Ovary (tissue), 7 donors: ENCODE measurements at regions not wholly inside any gene's neighbourhood (a gene's known extent, or its start where the extent isn't known, plus 50 kb on each side); places are given as distances from the start of the nearest gene placed in this dataset. TPM values are rescaled to one million over a fixed set of nuclear protein-coding genes. Genes with fewer than 3 reads are reported as not detected.

Source experiments
- DNase-seq, 5 donors: peaks; one replicate each; pipeline ENCODE4 v3.0.0-alpha.2; 2019 to 2020
- H3K27ac ChIP-seq, 2 donors: fragments of 200-600 bp; one replicate each; pipeline versions ENCODE4 v1.5.1 to v1.8.0; 2019 to 2022
- H3K27me3 ChIP-seq: fragments of 200-600 bp; one replicate; pipeline ENCODE4 v1.8.0; 2022
- H3K36me3 ChIP-seq: fragments of 200-600 bp; sonication (generic); one replicate; pipeline ENCODE4 v1.5.1; 2019
- H3K4me1 ChIP-seq: one replicate; pipeline ENCODE4 v1.8.1; 2013; ENCODE audit warnings: mild to moderate bottlenecking, moderate library complexity; ENCODE audit not compliant: insufficient read depth
- H3K4me3 ChIP-seq: fragments of 200-600 bp; sonication (generic); one replicate; pipeline ENCODE4 v1.5.1; 2017
- H3K9me3 ChIP-seq, 2 donors: fragments of 200-600 bp in 1 of 2; sonication (generic) in 1 of 2; one replicate each; pipeline versions ENCODE4 v1.5.1 to v1.8.1; 2013 to 2019; ENCODE audit warnings: mild to moderate bottlenecking in 1 of 2, moderate library complexity in 1 of 2
- EP300 ChIP-seq: sonication (generic); formaldehyde crosslinking; IDR thresholded peaks from one replicate; pipeline ENCODE4 v1.6.1; 2017; ENCODE audit warnings: antibody characterized with exemption
- POLR2A ChIP-seq: fragments of 450-650 bp; IDR thresholded peaks from one replicate; pipeline ENCODE4 v1.6.1; 2017; ENCODE audit warnings: antibody characterized with exemption, mild to moderate bottlenecking, moderate library complexity
- WGBS, 3 donors: extraction: QIAGEN DNeasy Blood & Tissue Kit in 1 of 3; methylation state at CpG; one replicate each; pipeline versions ENCODE4 v1.1.5 to v1.1.7; 2013 to 2017; 5-methylcytosine and 5-hydroxymethylcytosine counted together
- intact Hi-C, 4 donors: fragments of 100-400 bp; cut with DNase I; formaldehyde crosslinking; loops; one replicate each; pipeline versions ENCODE4 v1.11.0 to v1.15.1; 2022 to 2023
- small RNA-seq: library from RNA; depleted of rRNA; stranded (forward); fragments of <200 nt; gene quantifications from one replicate; pipeline ENCODE3, GENCODE V24; 2016
- TF ChIP-seq, protein P1 (sequence below), 3 donors: fragments of 450-650 bp in 2 of 3; fragments of 200-600 bp in 1 of 3; IDR thresholded peaks; one replicate each; pipeline versions ENCODE4 v1.5.1 to v1.8.0; 2016 to 2022; ENCODE audit warnings: antibody characterized with exemption in 3 of 3, mild to moderate bottlenecking in 1 of 3
- donor health status: DM: no; HTN: no; CAD: no; lungs with moderate emphysema.
- donor health status: DM: no; HTN: no; CAD: no.
- donor health status: Bipolar disorder and iron deficiency.
- donor health status: DM: no; HTN: no; CAD: no.
- donor health status: DM: yes; HTN: yes; CAD: no.

- H3K27ac ChIP-seq: no peak overlapping the region
- 56 to 75% (median 69%) methylated on average over 5 of the region's 5 CpGs for WGBS, 3 donors
- intact Hi-C loops: no loop called here
- no peak overlapping the region for H3K4me3 ChIP-seq
- H3K9me3 ChIP-seq: no peaks in the 10 kb centered on the region
- no peaks in the 10 kb centered on the region for H3K27me3 ChIP-seq
- no peaks in the 10 kb centered on the region for H3K4me1 ChIP-seq
- DNase-seq: no peak
- TF ChIP-seq, protein P1, sequence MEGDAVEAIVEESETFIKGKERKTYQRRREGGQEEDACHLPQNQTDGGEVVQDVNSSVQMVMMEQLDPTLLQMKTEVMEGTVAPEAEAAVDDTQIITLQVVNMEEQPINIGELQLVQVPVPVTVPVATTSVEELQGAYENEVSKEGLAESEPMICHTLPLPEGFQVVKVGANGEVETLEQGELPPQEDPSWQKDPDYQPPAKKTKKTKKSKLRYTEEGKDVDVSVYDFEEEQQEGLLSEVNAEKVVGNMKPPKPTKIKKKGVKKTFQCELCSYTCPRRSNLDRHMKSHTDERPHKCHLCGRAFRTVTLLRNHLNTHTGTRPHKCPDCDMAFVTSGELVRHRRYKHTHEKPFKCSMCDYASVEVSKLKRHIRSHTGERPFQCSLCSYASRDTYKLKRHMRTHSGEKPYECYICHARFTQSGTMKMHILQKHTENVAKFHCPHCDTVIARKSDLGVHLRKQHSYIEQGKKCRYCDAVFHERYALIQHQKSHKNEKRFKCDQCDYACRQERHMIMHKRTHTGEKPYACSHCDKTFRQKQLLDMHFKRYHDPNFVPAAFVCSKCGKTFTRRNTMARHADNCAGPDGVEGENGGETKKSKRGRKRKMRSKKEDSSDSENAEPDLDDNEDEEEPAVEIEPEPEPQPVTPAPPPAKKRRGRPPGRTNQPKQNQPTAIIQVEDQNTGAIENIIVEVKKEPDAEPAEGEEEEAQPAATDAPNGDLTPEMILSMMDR (IDR thresholded peaks at IDR 0.05): no peak
- TF ChIP-seq POLR2A: no peak
- no peak for TF ChIP-seq EP300
- H3K36me3 ChIP-seq: no peaks in the 10 kb centered on the region
These were observed 51.4 kb upstream of the DAB2 start for GRCh38 chr5:39475881-39476842.

DNA sequence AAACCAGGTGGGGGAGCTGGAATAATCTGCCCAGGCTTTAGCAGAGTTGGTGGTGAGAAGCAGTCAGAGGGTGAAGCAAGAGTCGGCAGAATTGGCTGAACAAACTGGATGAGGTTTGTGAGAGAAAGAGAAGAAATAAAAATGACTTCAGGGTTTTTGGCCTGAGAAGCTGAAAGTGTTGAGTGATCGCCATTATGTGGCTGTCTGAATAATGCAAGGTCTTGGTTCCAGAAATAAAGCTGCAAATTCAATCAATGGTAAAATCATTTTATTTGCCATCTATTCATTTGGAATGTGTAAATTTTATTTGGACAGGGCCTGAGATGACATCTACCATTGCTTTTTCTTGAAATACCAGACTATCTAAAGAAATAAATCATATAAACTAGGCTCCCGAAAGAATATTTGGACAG lies 50.4 kb upstream of the DAB2 start:
- no peaks in the 10 kb centered on the region for H3K9me3 ChIP-seq
- H3K4me1 ChIP-seq: peaks cover under 1% of the 10 kb centered on the region
- intact Hi-C loops: no loop called here
- no peak overlapping the region for H3K4me3 ChIP-seq
- no peak overlapping the region for H3K27ac ChIP-seq
- TF ChIP-seq POLR2A (no peak), EP300 (no peak)
- TF ChIP-seq, protein P1 (IDR thresholded peaks at IDR 0.05): no peak
- H3K27me3 ChIP-seq: no peaks in the 10 kb centered on the region
- no peak for DNase-seq
- no peaks in the 10 kb centered on the region for H3K36me3 ChIP-seq
- WGBS, 3 donors: 59 to 68% (median 65%) methylated on average over 3 of the region's 3 CpGs

Small RNAs in the stretch of these regions (small RNA-seq; reads per million reads assigned to genes)
- not detected for gene RNU1-150P
